Panc1 (cell line): ENCODE measurements at regions not wholly inside any gene's neighbourhood (a gene's known extent, or its start where the extent isn't known, plus 50 kb on each side); places are given as distances from the start of the nearest gene placed in this dataset.

Source experiments
- ATAC-seq: fragments of 200-7000 bp; cut with Tn5 transposase; 2 replicates; pipeline ENCODE4 v1.9.1; 2020; ENCODE audit warnings: mild to moderate bottlenecking, moderate library complexity
- BruUV-seq: library from RNA; stranded (reverse); fragments of 400-500 nt; replicated peaks from 2 replicates; lab custom pipeline; 2021; lab: Mats Ljungman, UMichigan
- CTCF ChIA-PET: fragments of 300-600 bp; sonication (Branson Sonifier 250); formaldehyde crosslinking; loops from one replicate; lab custom pipeline; 2022; ENCODE audit warnings: antibody characterized with exemption; lab: Charles Lee
- POLR2A ChIA-PET: fragments of 300-600 bp; sonication (Branson Sonifier 250); formaldehyde crosslinking; loops from one replicate; lab custom pipeline; 2022; ENCODE audit warnings: antibody characterized with exemption; lab: Charles Lee
- DNase-seq: peaks from one replicate; pipeline ENCODE4 v3.0.0-alpha.2; 2010; ENCODE audit warnings: low read depth, low spot score
- H3K27ac ChIP-seq: 2 replicates; pipeline ENCODE4 v1.5.1; 2011; ENCODE audit warnings: mild to moderate bottlenecking, low read length, inconsistent platforms
- H3K27me3 ChIP-seq: fragments of 200-500 bp; sonication (Bioruptor generic); 2 replicates; pipeline ENCODE4 v1.6.0; 2014; ENCODE audit warnings: low read length, inconsistent platforms; ENCODE audit not compliant: control insufficient read depth, insufficient read depth
- H3K36me3 ChIP-seq: fragments of 200-500 bp; sonication (Bioruptor generic); 2 replicates; pipeline ENCODE4 v1.5.1; 2014; ENCODE audit warnings: inconsistent platforms, mild to moderate bottlenecking, low read length, moderate library complexity; ENCODE audit not compliant: control insufficient read depth, insufficient read depth
- H3K4me1 ChIP-seq: 2 replicates; pipeline ENCODE4 v1.5.1; 2011; ENCODE audit warnings: inconsistent platforms, mild to moderate bottlenecking, low read length, moderate library complexity; ENCODE audit not compliant: control insufficient read depth, insufficient read depth
- H3K4me3 ChIP-seq, 2 experiments: 2 replicates each; pipeline ENCODE4 v1.5.1; 2011 to 2012; ENCODE audit warnings: low read depth in 2 of 2, low read length in 2 of 2, mild to moderate bottlenecking in 2 of 2, inconsistent platforms in 1 of 2, moderate library complexity in 1 of 2
- H3K9me3 ChIP-seq: fragments of 200-500 bp; sonication (Bioruptor generic); 2 replicates; pipeline ENCODE4 v1.5.1; 2014; ENCODE audit warnings: low read depth, mild to moderate bottlenecking, inconsistent platforms, low read length, moderate library complexity; ENCODE audit not compliant: control insufficient read depth, insufficient read depth
- CTCF ChIP-seq: fragments of 450-650 bp; IDR thresholded peaks from 2 replicates; pipeline ENCODE4 v1.5.1; 2017; ENCODE audit warnings: mild to moderate bottlenecking
- POLR2AphosphoS5 ChIP-seq: IDR thresholded peaks from 2 replicates; pipeline ENCODE4 v1.6.1; 2012; ENCODE audit warnings: mild to moderate bottlenecking, low read depth, low read length, moderate library complexity
- REST ChIP-seq, 2 experiments: IDR thresholded peaks; 2 replicates each; pipeline ENCODE4 v1.6.1; 2011 to 2012; ENCODE audit warnings: low read depth in 2 of 2, control low read depth in 1 of 2, low read length in 1 of 2, mild to moderate bottlenecking in 1 of 2, moderate library complexity in 1 of 2; ENCODE audit not compliant: insufficient read depth in 1 of 2
- SIN3A ChIP-seq: IDR thresholded peaks from 2 replicates; pipeline ENCODE4 v1.6.1; 2012; ENCODE audit warnings: low read depth, mild to moderate bottlenecking, low read length, moderate library complexity, borderline replicate concordance; ENCODE audit not compliant: insufficient read depth
- TCF7L2 ChIP-seq: IDR thresholded peaks from 2 replicates; pipeline ENCODE4 v1.6.1; 2011; ENCODE audit warnings: mild to moderate bottlenecking, low read depth, low read length, inconsistent platforms
- in situ Hi-C: cut with HindIII; loops from 2 replicates; pipeline ENCODE4 v1.10.0; 2016; ENCODE audit warnings: low sequenced_read_pairs, low pct_unique_long_range_greater_than_20kb
- intact Hi-C: fragments of 100-400 bp; cut with micrococcal nuclease; formaldehyde crosslinking; loops from one replicate; pipeline ENCODE4 v1.10.0; 2022; ENCODE audit not compliant: unreplicated experiment

GRCh38 chr1:188825471-188825870 is 1652.2 kb downstream of the BRINP3 start:
- BruUV-seq: no TSS peak
- no peak for ATAC-seq

GRCh38 chr1:188826800-188827199 is 1650.9 kb downstream of the BRINP3 start:
- H3K9me3 ChIP-seq: no peaks in the 10 kb centered on the region
- POLR2A ChIA-PET: no interaction called here
- no peak for ATAC-seq
- no TSS peak for BruUV-seq
- no peak for DNase-seq
- no peaks in the 10 kb centered on the region for H3K4me1 ChIP-seq
- intact Hi-C loops (no loop called here), in situ Hi-C loops (no loop called here)
- H3K27me3 ChIP-seq: no peaks in the 10 kb centered on the region
- H3K4me3 ChIP-seq: no peak overlapping the region
- H3K36me3 ChIP-seq: no peaks in the 10 kb centered on the region
- CTCF ChIA-PET: no interaction called here
- TF ChIP-seq REST (IDR thresholded peaks at IDR 0.05; ENCODE audit: insufficient read depth in 1 of 2, low read depth in 2 of 2, low read length in 1 of 2) (no peak), POLR2AphosphoS5 (no peak), CTCF (no peak), TCF7L2 (no peak), SIN3A (no peak)
- H3K27ac ChIP-seq: no peak overlapping the region

More at GRCh38 chr1:188825471-188825870, 1652.2 kb downstream of the BRINP3 start:
- H3K9me3 ChIP-seq: no peaks in the 10 kb centered on the region
- ChIA-PET CTCF (no interaction called here), POLR2A (no interaction called here)
- intact Hi-C loops (no loop called here), in situ Hi-C loops (no loop called here)
- H3K4me1 ChIP-seq: no peaks in the 10 kb centered on the region
- H3K36me3 ChIP-seq: no peaks in the 10 kb centered on the region
- TF ChIP-seq TCF7L2: no peak
- TF ChIP-seq SIN3A: no peak
- TF ChIP-seq POLR2AphosphoS5: no peak
- TF ChIP-seq CTCF: no peak
- TF ChIP-seq REST (IDR thresholded peaks at IDR 0.05; ENCODE audit: insufficient read depth in 1 of 2, low read depth in 2 of 2, low read length in 1 of 2): no peak
- no peaks in the 10 kb centered on the region for H3K27me3 ChIP-seq
- no peak overlapping the region for H3K4me3 ChIP-seq
- H3K27ac ChIP-seq: no peak overlapping the region
- no peak for DNase-seq
